Breast epithelium (tissue), 3 donors: ENCODE measurements at regions not wholly inside any gene's neighbourhood (a gene's known extent, or its start where the extent isn't known, plus 50 kb on each side); places are given as distances from the start of the nearest gene placed in this dataset.

ENCODE experiments used
- POLR2A ChIP-seq: fragments of 450-650 bp; IDR thresholded peaks from one replicate; pipeline ENCODE4 v1.6.1; 2016; ENCODE audit warnings: antibody characterized with exemption, mild to moderate bottlenecking, moderate library complexity
- POLR2AphosphoS5 ChIP-seq, 3 donors: sonication (generic); formaldehyde crosslinking; IDR thresholded peaks; one replicate each; pipeline ENCODE4 v1.6.1; 2017; ENCODE audit warnings: antibody characterized with exemption in 3 of 3
- TF ChIP-seq, protein P1 (sequence below), 3 donors: fragments of 450-650 bp; IDR thresholded peaks; one replicate each; pipeline ENCODE4 v1.5.1; 2016 to 2017; ENCODE audit warnings: antibody characterized with exemption in 3 of 3, mild to moderate bottlenecking in 3 of 3, moderate library complexity in 3 of 3

DNA sequence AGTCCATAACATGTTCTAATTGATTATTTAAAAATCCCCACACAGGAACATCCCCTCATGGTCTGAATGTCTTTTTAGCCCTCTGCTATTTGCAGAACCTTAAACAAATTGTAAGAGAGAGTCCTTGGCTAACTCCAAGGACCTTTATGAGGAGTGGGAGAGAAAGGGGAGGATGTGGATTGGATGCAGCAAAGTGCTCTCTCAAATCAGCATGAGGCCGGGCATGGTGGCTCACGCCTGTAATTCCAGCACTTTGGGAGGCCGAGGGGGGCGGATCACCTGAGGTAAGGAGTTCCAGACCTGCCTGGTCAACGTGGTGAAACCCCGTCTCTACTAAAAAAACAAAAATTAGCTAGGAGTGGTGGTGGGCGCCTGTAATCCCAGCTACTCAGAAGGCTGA, 154.8 kb downstream of the TGFB2 start:
- no peak for TF ChIP-seq POLR2AphosphoS5 (IDR thresholded peaks at IDR 0.05)
- no peak for TF ChIP-seq POLR2A
- TF ChIP-seq, protein P1, sequence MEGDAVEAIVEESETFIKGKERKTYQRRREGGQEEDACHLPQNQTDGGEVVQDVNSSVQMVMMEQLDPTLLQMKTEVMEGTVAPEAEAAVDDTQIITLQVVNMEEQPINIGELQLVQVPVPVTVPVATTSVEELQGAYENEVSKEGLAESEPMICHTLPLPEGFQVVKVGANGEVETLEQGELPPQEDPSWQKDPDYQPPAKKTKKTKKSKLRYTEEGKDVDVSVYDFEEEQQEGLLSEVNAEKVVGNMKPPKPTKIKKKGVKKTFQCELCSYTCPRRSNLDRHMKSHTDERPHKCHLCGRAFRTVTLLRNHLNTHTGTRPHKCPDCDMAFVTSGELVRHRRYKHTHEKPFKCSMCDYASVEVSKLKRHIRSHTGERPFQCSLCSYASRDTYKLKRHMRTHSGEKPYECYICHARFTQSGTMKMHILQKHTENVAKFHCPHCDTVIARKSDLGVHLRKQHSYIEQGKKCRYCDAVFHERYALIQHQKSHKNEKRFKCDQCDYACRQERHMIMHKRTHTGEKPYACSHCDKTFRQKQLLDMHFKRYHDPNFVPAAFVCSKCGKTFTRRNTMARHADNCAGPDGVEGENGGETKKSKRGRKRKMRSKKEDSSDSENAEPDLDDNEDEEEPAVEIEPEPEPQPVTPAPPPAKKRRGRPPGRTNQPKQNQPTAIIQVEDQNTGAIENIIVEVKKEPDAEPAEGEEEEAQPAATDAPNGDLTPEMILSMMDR (IDR thresholded peaks at IDR 0.05), result no peak
